D721Med (cell line): ENCODE measurements at regions not wholly inside any gene's neighbourhood (a gene's known extent, or its start where the extent isn't known, plus 50 kb on each side); places are given as distances from the start of the nearest gene placed in this dataset.

Source experiments
- DNase-seq: peaks from one replicate; pipeline ENCODE4 v3.0.0; 2011; ENCODE audit warnings: low spot score; ENCODE audit not compliant: insufficient read length
- FAIRE-seq: peaks from 2 replicates; lab custom pipeline; 2011; peaks lifted over from hg19 to GRCh38; lab: Jason Lieb, UNC
- TF ChIP-seq, protein P1 (sequence below): IDR thresholded peaks from 2 replicates; pipeline ENCODE4 v1.5.1; 2012; ENCODE audit warnings: mild to moderate bottlenecking, control low read depth; ENCODE audit not compliant: insufficient read depth; ENCODE audit errors: missing control alignments

DNA sequence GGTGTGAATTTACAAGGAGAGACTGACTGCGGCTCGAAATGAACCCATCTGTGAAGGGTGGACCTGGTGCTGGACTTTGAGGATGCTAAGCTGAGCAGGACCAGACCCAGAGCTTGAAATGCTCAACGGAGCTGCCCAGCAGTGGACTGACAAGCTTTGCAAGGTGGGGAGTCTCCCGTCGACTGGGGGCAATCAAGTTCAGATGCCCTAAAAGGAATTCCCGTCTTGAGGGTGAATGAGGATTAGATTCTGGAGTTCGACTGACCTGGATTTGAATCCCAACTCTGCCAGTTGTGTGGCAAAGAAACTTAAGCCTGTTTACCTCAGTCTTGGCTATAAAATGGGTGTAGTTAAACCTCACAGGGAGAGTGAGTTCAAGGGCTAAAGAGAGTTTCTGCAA, 204.4 kb upstream of the LHX5 start:
- no peak for DNase-seq
- no peak for FAIRE-seq
- TF ChIP-seq, protein P1, sequence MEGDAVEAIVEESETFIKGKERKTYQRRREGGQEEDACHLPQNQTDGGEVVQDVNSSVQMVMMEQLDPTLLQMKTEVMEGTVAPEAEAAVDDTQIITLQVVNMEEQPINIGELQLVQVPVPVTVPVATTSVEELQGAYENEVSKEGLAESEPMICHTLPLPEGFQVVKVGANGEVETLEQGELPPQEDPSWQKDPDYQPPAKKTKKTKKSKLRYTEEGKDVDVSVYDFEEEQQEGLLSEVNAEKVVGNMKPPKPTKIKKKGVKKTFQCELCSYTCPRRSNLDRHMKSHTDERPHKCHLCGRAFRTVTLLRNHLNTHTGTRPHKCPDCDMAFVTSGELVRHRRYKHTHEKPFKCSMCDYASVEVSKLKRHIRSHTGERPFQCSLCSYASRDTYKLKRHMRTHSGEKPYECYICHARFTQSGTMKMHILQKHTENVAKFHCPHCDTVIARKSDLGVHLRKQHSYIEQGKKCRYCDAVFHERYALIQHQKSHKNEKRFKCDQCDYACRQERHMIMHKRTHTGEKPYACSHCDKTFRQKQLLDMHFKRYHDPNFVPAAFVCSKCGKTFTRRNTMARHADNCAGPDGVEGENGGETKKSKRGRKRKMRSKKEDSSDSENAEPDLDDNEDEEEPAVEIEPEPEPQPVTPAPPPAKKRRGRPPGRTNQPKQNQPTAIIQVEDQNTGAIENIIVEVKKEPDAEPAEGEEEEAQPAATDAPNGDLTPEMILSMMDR = no peak

DNA sequence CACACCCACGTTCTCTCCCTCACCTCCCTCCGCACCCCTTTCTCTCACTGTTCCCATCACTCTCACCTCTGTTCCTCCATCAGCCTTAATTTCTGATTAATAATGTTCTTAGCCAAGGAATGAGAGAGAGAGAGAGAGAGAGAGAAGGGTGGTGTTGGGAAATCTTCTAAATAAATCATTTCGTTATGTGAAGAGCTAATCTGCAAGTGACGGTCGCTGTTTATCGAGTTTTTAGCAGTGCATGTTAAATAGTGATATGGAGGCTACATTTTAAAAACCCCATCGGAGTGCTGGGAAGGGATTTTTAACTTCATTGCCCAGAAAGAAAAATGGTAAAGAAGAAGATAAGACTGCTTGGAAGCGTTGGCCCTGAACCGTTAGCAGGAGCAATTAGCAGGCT, 203.3 kb upstream of the LHX5 start:
- DNase-seq (no peak), FAIRE-seq (no peak)
- TF ChIP-seq, protein P1 = no peak

DNA sequence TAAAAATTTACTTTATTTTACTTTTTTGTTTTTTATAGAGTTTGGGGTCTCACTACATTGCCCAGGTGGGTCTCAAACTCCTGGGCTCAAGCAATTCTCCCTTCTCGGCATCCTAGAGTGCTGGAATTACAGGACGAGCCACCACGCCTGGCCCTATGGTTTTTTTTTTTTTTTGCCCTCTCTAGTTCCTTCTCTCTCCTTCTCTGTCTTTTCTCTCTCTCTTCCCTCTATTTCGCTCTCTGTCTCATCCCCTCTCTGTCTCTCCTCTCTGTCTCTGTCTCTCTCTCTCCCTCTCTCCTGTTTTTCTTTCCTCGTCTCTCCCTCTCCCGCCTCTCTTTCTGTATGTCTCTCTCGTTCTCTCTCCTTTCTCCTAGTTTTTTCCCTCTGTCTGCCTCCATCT, 202.6 kb upstream of the LHX5 start:
- DNase-seq = no peak
- no peak for FAIRE-seq
- TF ChIP-seq, protein P1 = no peak

DNA sequence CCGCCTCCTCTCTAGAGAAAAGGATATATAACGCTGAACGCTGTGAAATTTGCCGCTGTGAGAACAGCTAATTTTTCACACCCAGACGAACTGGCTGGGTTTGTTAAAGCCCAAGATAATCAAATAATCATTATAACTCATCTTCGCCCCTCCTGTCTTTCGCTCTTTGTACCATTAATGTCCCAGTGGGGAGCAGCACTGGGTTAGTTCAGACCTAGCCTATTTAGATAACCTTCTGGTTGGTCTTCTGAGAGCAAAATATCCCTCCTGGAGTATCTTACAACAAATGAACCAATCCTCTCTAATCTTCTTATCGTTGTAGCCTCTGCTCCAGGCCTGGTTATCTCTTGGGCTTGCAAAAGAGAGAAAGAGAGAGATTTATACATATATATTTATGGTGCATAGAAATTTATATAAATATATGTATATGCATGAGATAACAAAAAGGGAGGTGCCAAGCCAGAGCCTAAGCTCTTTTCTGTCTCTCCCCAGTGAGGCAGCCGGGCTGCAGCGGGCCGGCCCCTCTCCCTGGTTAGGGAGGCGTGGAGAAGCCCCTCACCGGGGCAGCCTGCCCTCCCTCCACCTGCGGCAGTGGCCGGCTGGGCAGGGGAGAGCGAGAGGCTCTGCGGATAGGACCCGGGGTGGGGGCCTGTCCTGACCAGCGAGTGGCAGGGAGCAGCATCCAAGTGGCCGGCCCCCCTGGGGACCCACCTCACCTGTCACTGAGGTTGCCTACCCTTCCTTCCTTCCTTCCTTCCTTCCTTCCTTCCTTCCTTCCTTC, 202.0 kb upstream of the LHX5 start:
- FAIRE-seq (peak; percentile 81), DNase-seq (peak; percentile 38)

DNA sequence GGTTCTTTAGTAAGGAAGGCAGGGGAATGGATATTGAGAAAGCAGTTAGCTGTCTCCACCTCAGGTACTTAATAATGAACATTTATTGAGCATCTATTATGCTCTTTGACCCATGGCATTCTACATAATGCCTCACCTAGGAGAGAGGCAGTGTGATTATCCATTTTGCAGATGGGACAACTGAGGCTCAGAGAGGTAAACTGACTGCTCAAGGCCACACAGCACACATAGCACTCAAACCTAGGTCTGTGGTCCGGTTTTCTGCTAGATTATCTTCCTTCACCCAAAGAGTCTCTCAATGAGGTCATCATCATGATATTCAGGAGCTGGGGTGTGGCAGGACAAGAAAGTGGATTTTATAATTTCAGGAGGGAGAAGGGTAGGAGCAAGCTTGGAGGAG, 199.1 kb upstream of the LHX5 start:
- FAIRE-seq = no peak
- no peak for DNase-seq
- TF ChIP-seq, protein P1 = no peak

More for the DNA sequence above, 202.0 kb upstream of the LHX5 start:
- TF ChIP-seq, protein P1 = no peak

DNA sequence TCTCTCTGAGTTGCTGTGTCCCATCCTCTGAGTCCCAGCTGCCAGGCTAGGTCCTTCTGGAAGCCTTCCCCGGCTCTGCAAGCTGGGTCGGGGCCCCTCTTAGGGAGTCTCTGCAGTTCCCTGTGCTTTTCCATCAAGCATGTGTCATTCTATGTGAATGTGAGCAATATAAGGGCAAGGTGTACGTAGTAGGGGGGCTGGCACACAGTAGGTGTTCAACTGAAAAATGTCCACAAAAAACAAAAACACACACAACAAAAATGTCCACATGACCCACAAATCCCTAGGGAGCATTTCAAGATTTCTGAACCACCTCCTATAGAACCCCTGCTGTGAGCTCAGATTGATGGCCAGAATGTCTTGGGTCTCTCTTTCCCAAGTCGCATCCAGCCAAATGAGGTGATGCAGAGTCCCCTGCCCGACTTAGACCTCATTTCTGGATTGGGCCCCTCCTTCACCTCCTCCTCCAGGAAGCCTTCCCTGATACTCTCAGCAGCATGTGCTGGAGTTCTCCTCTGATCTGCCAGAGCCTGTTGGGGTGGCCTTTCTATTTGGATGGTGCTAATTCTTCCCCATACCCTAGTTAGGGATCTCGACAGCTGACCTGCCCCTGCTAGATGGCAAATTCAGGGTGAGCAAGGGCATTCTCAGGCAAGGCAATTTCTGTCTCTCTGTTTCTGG, 196.1 kb upstream of the LHX5 start:
- no peak for DNase-seq
- TF ChIP-seq, protein P1 = no peak
- no peak for FAIRE-seq

DNA sequence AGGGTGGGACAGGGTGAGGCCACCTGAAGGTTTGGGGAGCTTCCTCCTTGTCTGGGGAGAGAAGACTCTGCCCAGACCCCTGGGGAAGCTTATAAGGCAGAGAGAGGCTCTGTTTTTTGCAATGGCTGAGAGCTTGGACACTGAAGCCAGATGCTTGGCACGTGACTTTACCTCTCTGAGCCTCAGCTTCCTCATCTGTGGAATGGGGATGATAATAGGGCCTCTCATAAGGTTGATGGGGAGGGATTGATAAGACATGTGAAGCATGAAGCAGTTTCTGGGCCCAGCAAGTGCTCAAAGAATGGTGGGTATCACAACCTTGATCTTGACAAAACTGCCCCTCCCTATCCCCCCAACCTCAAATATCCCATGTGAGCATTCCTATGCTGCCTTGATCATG, 195.4 kb upstream of the LHX5 start:
- FAIRE-seq = no peak
- no peak for DNase-seq
- TF ChIP-seq, protein P1 = no peak
